ENCODE measurements at regions not wholly inside any gene's neighbourhood (a gene's known extent, or its start where the extent isn't known, plus 50 kb on each side); places are given as distances from the start of the nearest gene placed in this dataset.

GRCh38 chr20:55714082-55714481 is 291.2 kb downstream of the CBLN4 start:
- TF ChIP-seq EZH2 (IDR thresholded peaks at IDR 0.05; ENCODE audit: borderline replicate concordance) (no peak), EZH2phosphoT487 (IDR thresholded peaks at IDR 0.05; ENCODE audit: low read depth, severe bottlenecking, unreplicated experiment) (no peak)
- TF ChIP-seq, protein P1, sequence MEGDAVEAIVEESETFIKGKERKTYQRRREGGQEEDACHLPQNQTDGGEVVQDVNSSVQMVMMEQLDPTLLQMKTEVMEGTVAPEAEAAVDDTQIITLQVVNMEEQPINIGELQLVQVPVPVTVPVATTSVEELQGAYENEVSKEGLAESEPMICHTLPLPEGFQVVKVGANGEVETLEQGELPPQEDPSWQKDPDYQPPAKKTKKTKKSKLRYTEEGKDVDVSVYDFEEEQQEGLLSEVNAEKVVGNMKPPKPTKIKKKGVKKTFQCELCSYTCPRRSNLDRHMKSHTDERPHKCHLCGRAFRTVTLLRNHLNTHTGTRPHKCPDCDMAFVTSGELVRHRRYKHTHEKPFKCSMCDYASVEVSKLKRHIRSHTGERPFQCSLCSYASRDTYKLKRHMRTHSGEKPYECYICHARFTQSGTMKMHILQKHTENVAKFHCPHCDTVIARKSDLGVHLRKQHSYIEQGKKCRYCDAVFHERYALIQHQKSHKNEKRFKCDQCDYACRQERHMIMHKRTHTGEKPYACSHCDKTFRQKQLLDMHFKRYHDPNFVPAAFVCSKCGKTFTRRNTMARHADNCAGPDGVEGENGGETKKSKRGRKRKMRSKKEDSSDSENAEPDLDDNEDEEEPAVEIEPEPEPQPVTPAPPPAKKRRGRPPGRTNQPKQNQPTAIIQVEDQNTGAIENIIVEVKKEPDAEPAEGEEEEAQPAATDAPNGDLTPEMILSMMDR (IDR thresholded peaks at IDR 0.05; ENCODE audit: poor library complexity), result no peak
